NCI-H2227 (cell line): ENCODE measurements at regions not wholly inside any gene's neighbourhood (a gene's known extent, or its start where the extent isn't known, plus 50 kb on each side); places are given as distances from the start of the nearest gene placed in this dataset.

ENCODE experiments used
- DNase-seq: peaks from one replicate; lab custom pipeline; 2025; ENCODE audit not compliant: unreplicated experiment; lab: John Stamatoyannopoulos, UW

- DNase-seq, result no peak
These were observed 104.1 kb upstream of the ITGA6 start for GRCh38 chr2:172323256-172323655.

GRCh38 chr2:172323861-172324597 lies 103.4 kb upstream of the ITGA6 start:
- DNase-seq, result peak; percentile 64

DNA sequence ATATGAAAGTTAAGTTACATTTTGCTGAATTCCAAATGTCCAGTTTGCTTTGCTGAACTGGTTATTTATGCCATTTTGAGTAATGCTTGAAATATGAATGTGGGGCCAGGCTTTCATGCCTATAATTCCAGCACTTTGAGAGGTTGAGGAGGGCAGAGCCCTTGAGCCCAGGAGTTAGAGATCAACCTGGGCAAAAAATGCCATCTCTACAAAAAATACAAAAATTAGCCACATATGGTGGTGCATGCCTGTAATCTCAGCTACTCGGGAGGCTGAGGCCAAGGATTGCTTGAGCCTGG lies 101.2 kb upstream of the ITGA6 start:
- no peak for DNase-seq

DNA sequence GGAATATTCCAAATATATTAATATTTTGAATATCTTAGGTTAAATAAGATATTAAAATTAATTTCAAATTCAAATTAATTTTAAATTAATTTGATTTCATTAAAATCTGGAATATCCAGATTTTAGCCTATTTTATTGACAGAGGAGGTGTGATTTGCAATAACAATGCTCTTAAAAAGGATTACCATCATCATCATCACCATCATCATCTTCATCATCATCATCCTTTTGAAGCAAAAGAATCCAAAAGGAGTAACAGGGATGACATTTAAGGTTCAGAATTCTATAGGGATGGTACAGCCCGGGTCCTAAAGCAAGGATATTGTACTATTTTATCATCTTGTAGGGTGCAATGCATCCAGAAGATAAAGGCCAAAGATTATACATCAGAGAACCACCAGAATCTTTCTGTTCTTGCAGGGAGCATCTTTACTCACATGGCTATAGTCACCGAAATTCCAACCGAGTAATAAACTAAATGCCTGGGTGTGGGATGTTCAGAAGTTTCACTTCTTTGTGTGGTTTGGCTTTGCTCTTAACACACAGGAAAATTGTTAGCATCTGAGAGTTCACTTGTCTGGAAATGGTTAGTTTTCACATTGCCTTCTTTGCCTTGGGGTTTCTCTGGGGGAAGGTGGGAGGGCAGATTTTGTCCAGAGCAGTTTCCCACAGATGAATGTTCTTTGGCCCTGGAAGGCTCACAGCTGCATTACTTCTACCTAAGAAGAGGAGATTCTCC lies 99.1 kb upstream of the ITGA6 start:
- no peak for DNase-seq

DNA sequence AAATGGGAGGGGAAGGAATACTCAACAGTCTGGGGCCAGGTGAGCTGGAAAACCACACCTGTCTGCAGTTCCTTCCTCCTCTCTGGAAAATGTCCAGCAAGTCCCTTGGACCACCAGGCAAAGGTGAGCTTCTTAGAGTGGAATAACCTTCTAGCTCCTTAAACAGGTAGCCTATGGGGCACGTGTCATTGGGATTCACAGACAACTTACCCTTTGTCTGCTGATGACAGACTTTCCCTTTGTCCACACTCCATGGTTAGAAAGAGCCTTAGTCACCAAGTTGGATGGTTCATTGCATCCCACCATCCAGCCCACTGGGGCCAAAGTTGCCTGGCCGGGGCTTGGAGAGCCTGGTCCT lies 98.0 kb upstream of the ITGA6 start:
- no peak for DNase-seq

- DNase-seq, result no peak
These were observed 97.4 kb upstream of the ITGA6 start for GRCh38 chr2:172329774-172330671.

- DNase-seq, result no peak
These were observed 94.9 kb upstream of the ITGA6 start for GRCh38 chr2:172332507-172332906.

GRCh38 chr2:172333235-172333977 lies 94.0 kb upstream of the ITGA6 start:
- no peak for DNase-seq

GRCh38 chr2:172333978-172334330 lies 93.4 kb upstream of the ITGA6 start:
- DNase-seq, result no peak

GRCh38 chr2:172334988-172335387 lies 92.4 kb upstream of the ITGA6 start:
- DNase-seq, result no peak

DNA sequence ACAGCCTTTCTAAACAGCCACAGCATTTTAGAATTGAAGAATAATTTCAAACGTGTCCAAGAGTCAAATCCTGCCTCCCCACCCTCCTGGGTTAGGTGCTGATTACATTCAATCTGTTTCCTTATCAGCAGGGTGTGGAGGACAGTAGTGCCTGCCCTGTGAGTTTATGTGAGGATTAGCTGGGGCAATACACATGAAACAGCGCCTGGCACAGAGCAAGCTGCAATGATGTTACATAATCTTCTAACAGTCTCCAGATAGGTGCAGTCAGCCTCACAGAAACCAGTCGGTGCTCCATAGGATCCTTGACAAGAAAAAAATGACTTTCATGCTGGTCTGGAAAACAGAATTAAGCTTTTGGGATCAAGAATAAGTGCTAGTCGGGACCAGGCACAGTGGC lies 91.7 kb upstream of the ITGA6 start:
- DNase-seq, result no peak

- no peak for DNase-seq
These were observed 90.7 kb upstream of the ITGA6 start for GRCh38 chr2:172336681-172337080.

GRCh38 chr2:172339371-172340010 lies 87.9 kb upstream of the ITGA6 start:
- peak; percentile 59 for DNase-seq

DNA sequence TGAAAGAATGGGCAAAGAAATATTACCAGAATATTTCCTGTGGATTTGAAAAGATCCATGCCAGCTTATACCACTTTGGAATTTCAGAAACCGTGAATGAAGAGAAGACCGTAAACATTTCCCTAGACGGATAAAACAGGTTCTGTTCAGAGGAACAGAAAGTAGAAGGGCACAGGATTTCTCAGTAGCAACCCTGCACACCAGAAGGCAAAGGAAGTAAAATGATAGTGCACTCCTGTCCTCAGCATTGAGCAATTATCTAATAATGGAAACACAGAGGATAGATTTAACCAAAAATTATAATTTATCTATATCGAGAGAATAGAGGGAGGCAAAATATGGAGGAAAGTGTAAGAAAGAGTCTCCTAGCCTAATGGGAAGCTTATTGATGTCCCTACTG lies 87.0 kb upstream of the ITGA6 start:
- DNase-seq, result no peak

GRCh38 chr2:172342078-172342477 lies 85.3 kb upstream of the ITGA6 start:
- no peak for DNase-seq

DNA sequence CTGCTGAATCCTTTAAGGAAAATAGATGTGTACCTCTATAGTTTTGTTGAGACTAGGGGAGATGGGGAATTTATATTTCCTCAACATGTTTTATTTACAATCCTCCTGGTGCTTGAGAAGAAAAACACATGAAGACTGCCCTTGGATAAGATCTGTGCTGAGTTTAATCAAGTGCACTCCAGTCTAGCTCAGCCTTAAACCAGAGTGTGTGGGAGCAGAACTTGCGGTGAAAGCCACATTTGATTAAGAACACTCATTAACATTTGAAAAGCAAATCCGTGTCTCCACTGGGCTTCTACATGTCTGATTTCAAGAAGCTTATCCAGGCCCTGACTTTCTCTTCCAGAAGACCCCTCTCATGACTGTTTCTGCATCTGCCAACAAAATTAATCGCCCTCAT lies 84.8 kb upstream of the ITGA6 start:
- no peak for DNase-seq

DNA sequence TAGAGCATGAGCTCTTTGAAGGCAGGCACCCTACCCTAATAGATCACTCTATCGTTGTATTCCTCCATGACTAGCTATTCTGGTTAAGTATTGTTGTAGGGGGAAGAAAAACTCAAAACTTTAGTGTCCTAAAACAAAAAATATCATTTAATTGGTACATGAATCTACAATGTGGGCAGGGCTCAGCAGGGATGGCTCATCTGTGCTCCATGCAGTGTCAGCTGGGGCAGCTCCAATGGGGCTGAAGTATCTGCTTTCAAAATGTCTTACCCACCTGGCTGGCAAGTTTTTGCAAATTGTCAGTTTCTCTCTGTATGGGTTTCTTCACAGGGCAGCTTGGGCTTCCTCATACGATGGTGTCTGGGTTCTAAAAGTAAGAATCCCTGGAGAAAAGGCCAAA lies 83.2 kb upstream of the ITGA6 start:
- DNase-seq, result no peak

- DNase-seq, result no peak
These were observed 81.3 kb upstream of the ITGA6 start for GRCh38 chr2:172345956-172346555.

GRCh38 chr2:172348555-172349288 lies 78.7 kb upstream of the ITGA6 start:
- no peak for DNase-seq
